WERI-Rb-1 (cell line): ENCODE measurements at regions not wholly inside any gene's neighbourhood (a gene's known extent, or its start where the extent isn't known, plus 50 kb on each side); places are given as distances from the start of the nearest gene placed in this dataset.
A peak's percentile ranks its signal among the peaks of the same experiment; 100 is the strongest.
"Not testable (repeated sequence)": the region's sequence is repeated elsewhere in the genome, so short reads cannot be mapped to it uniquely, and the experiment has no call there.

Source experiments
- DNase-seq: peaks from one replicate; pipeline ENCODE4 v3.0.0-alpha.2; 2020
- H3K27ac ChIP-seq: fragments of 250-450 bp; sonication (Bioruptor Pico); 2 replicates; pipeline ENCODE4 v1.5.1; 2020; ENCODE audit warnings: mild to moderate bottlenecking, moderate library complexity
- H3K27me3 ChIP-seq: fragments of 250-450 bp; sonication (Bioruptor Pico); 2 replicates; pipeline ENCODE4 v1.5.1; 2021; ENCODE audit warnings: mild to moderate bottlenecking, low read depth, moderate library complexity; ENCODE audit not compliant: insufficient read depth, severe bottlenecking
- H3K36me3 ChIP-seq: fragments of 250-450 bp; sonication (Bioruptor Pico); 2 replicates; pipeline ENCODE4 v1.5.1; 2020; ENCODE audit warnings: mild to moderate bottlenecking, moderate library complexity
- H3K4me3 ChIP-seq: 2 replicates; pipeline ENCODE4 v1.5.1; 2011; ENCODE audit warnings: low read depth, mild to moderate bottlenecking, control low read depth, low read length
- H3K9me3 ChIP-seq: fragments of 250-450 bp; sonication (Bioruptor Pico); 2 replicates; pipeline ENCODE4 v1.5.1; 2021; ENCODE audit warnings: mild to moderate bottlenecking, moderate library complexity; ENCODE audit not compliant: severe bottlenecking
- CTCF ChIP-seq: IDR thresholded peaks from 2 replicates; pipeline ENCODE4 v1.5.1; 2011; ENCODE audit warnings: low read depth, mild to moderate bottlenecking, control low read depth, inconsistent platforms, low read length

GRCh38 chr3:89912031-89912430 is 804.6 kb downstream of the EPHA3 start:
- H3K4me3 ChIP-seq = no peak overlapping the region
- no peak for TF ChIP-seq CTCF

GRCh38 chr3:89923921-89924610 is 816.6 kb downstream of the EPHA3 start:
- Histone ChIP-seq H3K4me3 (no peak overlapping the region), H3K27me3 (no peaks in the 10 kb centered on the region), H3K27ac (no peak overlapping the region), H3K9me3 (no peaks in the 10 kb centered on the region), H3K36me3 (no peaks in the 10 kb centered on the region)
- TF ChIP-seq CTCF = no peak
- no peak for DNase-seq

More at GRCh38 chr3:89912031-89912430, 804.6 kb downstream of the EPHA3 start:
- no peaks in the 10 kb centered on the region for H3K9me3 ChIP-seq
- no peak overlapping the region for H3K27ac ChIP-seq
- DNase-seq = no peak
- H3K36me3 ChIP-seq = no peaks in the 10 kb centered on the region
- no peaks in the 10 kb centered on the region for H3K27me3 ChIP-seq

GRCh38 chr3:89925976-89926375 is 818.6 kb downstream of the EPHA3 start:
- no peak overlapping the region for H3K27ac ChIP-seq
- DNase-seq = no peak
- no peaks in the 10 kb centered on the region for H3K9me3 ChIP-seq
- no peaks in the 10 kb centered on the region for H3K27me3 ChIP-seq
- no peak overlapping the region for H3K4me3 ChIP-seq
- no peaks in the 10 kb centered on the region for H3K36me3 ChIP-seq
- no peak for TF ChIP-seq CTCF

GRCh38 chr3:89932882-89933281 is 825.5 kb downstream of the EPHA3 start:
- no peak for DNase-seq
- no peaks in the 10 kb centered on the region for H3K27me3 ChIP-seq
- no peaks in the 10 kb centered on the region for H3K36me3 ChIP-seq
- no peak overlapping the region for H3K27ac ChIP-seq
- no peak for TF ChIP-seq CTCF
- H3K4me3 ChIP-seq = no peak overlapping the region
- no peaks in the 10 kb centered on the region for H3K9me3 ChIP-seq

GRCh38 chr3:89944461-89944860 is 837.0 kb downstream of the EPHA3 start:
- not testable (repeated sequence) for H3K27ac ChIP-seq, H3K27me3 ChIP-seq, H3K36me3 ChIP-seq, H3K9me3 ChIP-seq, H3K4me3 ChIP-seq
- DNase-seq = peak; percentile 19

- Histone ChIP-seq H3K4me3 (no peak overlapping the region), H3K27ac (no peak overlapping the region), H3K27me3 (no peaks in the 10 kb centered on the region), H3K36me3 (no peaks in the 10 kb centered on the region), H3K9me3 (no peaks in the 10 kb centered on the region)
- TF ChIP-seq CTCF = no peak
- no peak for DNase-seq
These were observed 839.5 kb downstream of the EPHA3 start for GRCh38 chr3:89946884-89947283.
